ENCODE measurements at regions not wholly inside any gene's neighbourhood (a gene's known extent, or its start where the extent isn't known, plus 50 kb on each side); places are given as distances from the start of the nearest gene placed in this dataset.

DNA sequence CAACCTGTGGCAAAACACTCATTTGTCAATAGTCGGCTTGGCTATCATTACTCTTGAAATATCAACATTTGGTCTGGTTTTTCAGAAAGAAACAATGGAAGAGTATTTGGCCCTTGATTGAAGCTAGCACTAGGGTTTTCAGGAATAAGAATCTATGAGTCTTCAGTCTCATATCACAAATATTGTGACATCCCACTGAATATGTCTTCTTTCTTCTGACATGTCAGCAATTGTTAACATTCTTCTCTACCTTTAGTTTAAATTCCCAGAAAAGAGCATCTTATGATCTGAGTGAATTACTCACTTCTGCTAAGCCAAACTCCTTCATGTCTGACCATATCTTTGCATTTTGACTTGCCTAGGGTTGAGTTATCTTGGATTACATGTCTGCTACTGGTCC lies 435.2 kb upstream of the SEMA3D start:
- no TSS peak for BruUV-seq (replicated peaks)
- no peak for TF ChIP-seq SMAD2 (IDR thresholded peaks at IDR 0.05; ENCODE audit: low read depth, low read length)
- TF ChIP-seq FOXK1 (CRISPR knock-in tag; IDR thresholded peaks at IDR 0.05; ENCODE audit: borderline replicate concordance), result no peak
- TF ChIP-seq, protein P1, sequence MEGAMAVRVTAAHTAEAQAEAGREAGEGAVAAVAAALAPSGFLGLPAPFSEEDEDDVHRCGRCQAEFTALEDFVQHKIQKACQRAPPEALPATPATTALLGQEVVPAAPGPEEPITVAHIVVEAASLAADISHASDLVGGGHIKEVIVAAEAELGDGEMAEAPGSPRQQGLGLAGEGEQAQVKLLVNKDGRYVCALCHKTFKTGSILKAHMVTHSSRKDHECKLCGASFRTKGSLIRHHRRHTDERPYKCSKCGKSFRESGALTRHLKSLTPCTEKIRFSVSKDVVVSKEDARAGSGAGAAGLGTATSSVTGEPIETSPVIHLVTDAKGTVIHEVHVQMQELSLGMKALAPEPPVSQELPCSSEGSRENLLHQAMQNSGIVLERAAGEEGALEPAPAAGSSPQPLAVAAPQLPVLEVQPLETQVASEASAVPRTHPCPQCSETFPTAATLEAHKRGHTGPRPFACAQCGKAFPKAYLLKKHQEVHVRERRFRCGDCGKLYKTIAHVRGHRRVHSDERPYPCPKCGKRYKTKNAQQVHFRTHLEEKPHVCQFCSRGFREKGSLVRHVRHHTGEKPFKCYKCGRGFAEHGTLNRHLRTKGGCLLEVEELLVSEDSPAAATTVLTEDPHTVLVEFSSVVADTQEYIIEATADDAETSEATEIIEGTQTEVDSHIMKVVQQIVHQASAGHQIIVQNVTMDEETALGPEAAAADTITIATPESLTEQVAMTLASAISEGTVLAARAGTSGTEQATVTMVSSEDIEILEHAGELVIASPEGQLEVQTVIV (CRISPR knock-in tag; IDR thresholded peaks at IDR 0.05; ENCODE audit: borderline replicate concordance), result no peak
- no peak for TF ChIP-seq KLF13 (tag; IDR thresholded peaks at IDR 0.05; ENCODE audit: borderline replicate concordance, low read depth)
- TF ChIP-seq, protein P2, sequence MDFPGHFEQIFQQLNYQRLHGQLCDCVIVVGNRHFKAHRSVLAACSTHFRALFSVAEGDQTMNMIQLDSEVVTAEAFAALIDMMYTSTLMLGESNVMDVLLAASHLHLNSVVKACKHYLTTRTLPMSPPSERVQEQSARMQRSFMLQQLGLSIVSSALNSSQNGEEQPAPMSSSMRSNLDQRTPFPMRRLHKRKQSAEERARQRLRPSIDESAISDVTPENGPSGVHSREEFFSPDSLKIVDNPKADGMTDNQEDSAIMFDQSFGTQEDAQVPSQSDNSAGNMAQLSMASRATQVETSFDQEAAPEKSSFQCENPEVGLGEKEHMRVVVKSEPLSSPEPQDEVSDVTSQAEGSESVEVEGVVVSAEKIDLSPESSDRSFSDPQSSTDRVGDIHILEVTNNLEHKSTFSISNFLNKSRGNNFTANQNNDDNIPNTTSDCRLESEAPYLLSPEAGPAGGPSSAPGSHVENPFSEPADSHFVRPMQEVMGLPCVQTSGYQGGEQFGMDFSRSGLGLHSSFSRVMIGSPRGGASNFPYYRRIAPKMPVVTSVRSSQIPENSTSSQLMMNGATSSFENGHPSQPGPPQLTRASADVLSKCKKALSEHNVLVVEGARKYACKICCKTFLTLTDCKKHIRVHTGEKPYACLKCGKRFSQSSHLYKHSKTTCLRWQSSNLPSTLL (IDR thresholded peaks at IDR 0.05), result no peak
- no peak for TF ChIP-seq ZNF212 (CRISPR knock-in tag; IDR thresholded peaks at IDR 0.05)
- no peak for TF ChIP-seq BRF1 (IDR thresholded peaks at IDR 0.05; ENCODE audit: borderline replicate concordance, extremely low read depth, insufficient read length)
- no peak for TF ChIP-seq ZNF133 (CRISPR knock-in tag; IDR thresholded peaks at IDR 0.05)
- TF ChIP-seq GTF2A2 (tag; IDR thresholded peaks at IDR 0.05), result no peak
- TF ChIP-seq TAL1 (IDR thresholded peaks at IDR 0.05), result no peak
- TF ChIP-seq U2AF2 (optimal IDR thresholded peaks at IDR 0.05; ENCODE audit: low read depth, low read length), result no peak
- no peak for TF ChIP-seq NFXL1 (CRISPR knock-in tag; IDR thresholded peaks at IDR 0.05)
- TF ChIP-seq NUFIP1 (IDR thresholded peaks at IDR 0.05; ENCODE audit: partially characterized antibody), result no peak
- TF ChIP-seq ZNF785 (CRISPR knock-in tag; IDR thresholded peaks at IDR 0.05), result no peak
- TF ChIP-seq, protein P3, sequence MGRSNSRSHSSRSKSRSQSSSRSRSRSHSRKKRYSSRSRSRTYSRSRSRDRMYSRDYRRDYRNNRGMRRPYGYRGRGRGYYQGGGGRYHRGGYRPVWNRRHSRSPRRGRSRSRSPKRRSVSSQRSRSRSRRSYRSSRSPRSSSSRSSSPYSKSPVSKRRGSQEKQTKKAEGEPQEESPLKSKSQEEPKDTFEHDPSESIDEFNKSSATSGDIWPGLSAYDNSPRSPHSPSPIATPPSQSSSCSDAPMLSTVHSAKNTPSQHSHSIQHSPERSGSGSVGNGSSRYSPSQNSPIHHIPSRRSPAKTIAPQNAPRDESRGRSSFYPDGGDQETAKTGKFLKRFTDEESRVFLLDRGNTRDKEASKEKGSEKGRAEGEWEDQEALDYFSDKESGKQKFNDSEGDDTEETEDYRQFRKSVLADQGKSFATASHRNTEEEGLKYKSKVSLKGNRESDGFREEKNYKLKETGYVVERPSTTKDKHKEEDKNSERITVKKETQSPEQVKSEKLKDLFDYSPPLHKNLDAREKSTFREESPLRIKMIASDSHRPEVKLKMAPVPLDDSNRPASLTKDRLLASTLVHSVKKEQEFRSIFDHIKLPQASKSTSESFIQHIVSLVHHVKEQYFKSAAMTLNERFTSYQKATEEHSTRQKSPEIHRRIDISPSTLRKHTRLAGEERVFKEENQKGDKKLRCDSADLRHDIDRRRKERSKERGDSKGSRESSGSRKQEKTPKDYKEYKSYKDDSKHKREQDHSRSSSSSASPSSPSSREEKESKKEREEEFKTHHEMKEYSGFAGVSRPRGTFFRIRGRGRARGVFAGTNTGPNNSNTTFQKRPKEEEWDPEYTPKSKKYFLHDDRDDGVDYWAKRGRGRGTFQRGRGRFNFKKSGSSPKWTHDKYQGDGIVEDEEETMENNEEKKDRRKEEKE (IDR thresholded peaks at IDR 0.05; ENCODE audit: borderline replicate concordance in 1 of 2, control insufficient read depth in 1 of 2, low read depth in 2 of 2, low read length in 1 of 2), result no peak
- no peak for TF ChIP-seq FOXJ3 (CRISPR knock-in tag; IDR thresholded peaks at IDR 0.05)
- no peak for TF ChIP-seq RBM22 (IDR thresholded peaks at IDR 0.05; ENCODE audit: low read depth, low read length, poor library complexity, severe bottlenecking)
- intact Hi-C loops (cut with micrococcal nuclease), result no loop called here
- in situ Hi-C loops (cut with MboI), result no loop called here
- Histone ChIP-seq H3K4me1 (replicated peaks in 1 of 2; ENCODE audit: control insufficient read depth in 2 of 2, insufficient read depth in 2 of 2, low read length in 2 of 2) (no peaks in the 10 kb centered on the region), H2AFZ (ENCODE audit: low read depth, low read length) (no peak overlapping the region), H3K36me3 (ENCODE audit: control insufficient read depth, insufficient read depth, low read length) (no peaks in the 10 kb centered on the region), H3K9me1 (ENCODE audit: control insufficient read depth, insufficient read depth, low read length) (no peaks in the 10 kb centered on the region), H3K27ac (ENCODE audit: extremely low read depth, low read depth, low read length) (no peak overlapping the region), H3K4me3 (no peak overlapping the region), H3K9me3 (replicated peaks; ENCODE audit: control insufficient read depth, insufficient read depth, low read depth, low read length) (no peaks in the 10 kb centered on the region), H3K79me2 (ENCODE audit: control insufficient read depth, insufficient read depth, low read length) (no peaks in the 10 kb centered on the region), H3K27me3 (ENCODE audit: control insufficient read depth in 2 of 2, insufficient read depth in 2 of 2, low read length in 2 of 2) (no peaks in the 10 kb centered on the region), H4K20me1 (replicated peaks; ENCODE audit: control insufficient read depth, insufficient read depth, low read length) (no peaks in the 10 kb centered on the region), H3K9ac (ENCODE audit: insufficient read depth in 1 of 2, low read depth in 2 of 2, low read length in 2 of 2) (no peak overlapping the region), H3K4me2 (ENCODE audit: insufficient read depth, low read length) (no peak overlapping the region)
- ATAC-seq (no peak), FAIRE-seq (no peak), DNase-seq (ENCODE audit: extremely low read depth in 1 of 4, low spot score in 3 of 4) (no peak)
- POLR2A ChIA-PET, result no interaction called here
- CTCF ChIA-PET (ENCODE audit: low intra/inter-chr PET ratio), result no interaction called here
- 8% methylated on average over 1 of the region's 1 CpG for WGBS (ENCODE audit: insufficient coverage, low coverage, missing lambda C conversion rate)

Data from K562 (cell line).